Activated T-cell treated with anti-CD3 and anti-CD28 coated beads for 48 hours (primary cell): ENCODE measurements at regions not wholly inside any gene's neighbourhood (a gene's known extent, or its start where the extent isn't known, plus 50 kb on each side); places are given as distances from the start of the nearest gene placed in this dataset.

Experiments used
- DNase-seq: peaks from one replicate; pipeline ENCODE4 v3.0.0-alpha.2; 2020; ENCODE audit warnings: low read depth

DNA sequence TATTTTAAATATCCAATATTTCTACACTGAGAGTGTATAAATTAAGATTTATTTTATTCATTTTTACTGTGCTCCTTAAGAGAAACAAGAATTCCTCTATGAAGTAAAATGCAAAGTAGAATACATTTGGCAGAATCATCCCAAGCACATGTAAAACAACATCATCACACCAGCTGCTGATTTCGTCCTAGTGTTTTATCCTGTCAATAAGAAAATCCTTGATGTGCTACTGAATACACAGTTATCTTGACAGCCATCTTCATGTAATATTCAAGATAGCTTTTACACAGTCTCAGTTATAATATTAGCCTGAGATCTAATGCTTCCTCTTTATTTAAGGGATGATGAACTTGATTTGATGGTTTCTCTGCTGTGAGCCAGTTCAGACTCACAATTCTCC is 282.4 kb downstream of the MZT1 start:
- no peak for DNase-seq

DNA sequence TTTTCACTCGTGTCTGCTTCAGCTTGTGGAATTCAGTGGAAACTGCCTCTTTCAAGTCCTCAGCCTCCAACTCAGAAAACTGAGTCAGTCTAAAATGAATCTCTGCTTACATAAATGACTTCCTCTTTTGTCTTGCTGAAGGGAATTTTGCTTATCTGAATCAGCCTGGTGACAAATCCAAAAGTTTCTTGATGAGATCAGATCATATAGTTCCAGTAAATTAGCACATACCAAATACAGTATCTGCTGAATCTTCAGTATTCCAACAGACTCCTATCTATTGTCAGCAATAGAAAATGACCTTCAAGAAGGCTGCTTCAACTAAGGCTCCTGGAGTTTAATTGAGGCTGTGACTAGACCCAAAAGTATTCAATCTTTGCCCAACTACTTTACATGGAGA is 290.0 kb downstream of the MZT1 start:
- DNase-seq = no peak

DNA sequence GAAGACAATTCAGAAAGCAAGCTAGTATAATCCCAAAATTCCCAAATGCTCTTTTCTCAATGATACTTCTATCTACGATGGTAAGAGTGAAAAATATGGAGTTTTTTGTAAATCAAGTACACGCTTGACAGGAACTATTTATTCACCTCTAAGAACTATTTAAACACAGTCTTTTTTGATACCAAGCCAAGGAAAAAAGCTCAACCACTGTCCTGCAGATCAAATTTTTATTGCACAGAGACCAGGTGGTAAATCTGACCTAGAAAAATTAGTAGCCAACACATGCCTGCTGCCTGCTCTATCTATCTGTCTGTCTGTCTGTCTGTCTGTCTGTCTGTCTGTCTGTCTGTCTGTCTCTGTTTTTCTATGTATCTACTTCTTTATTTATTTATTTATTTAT is 292.2 kb downstream of the MZT1 start:
- DNase-seq = no peak

DNA sequence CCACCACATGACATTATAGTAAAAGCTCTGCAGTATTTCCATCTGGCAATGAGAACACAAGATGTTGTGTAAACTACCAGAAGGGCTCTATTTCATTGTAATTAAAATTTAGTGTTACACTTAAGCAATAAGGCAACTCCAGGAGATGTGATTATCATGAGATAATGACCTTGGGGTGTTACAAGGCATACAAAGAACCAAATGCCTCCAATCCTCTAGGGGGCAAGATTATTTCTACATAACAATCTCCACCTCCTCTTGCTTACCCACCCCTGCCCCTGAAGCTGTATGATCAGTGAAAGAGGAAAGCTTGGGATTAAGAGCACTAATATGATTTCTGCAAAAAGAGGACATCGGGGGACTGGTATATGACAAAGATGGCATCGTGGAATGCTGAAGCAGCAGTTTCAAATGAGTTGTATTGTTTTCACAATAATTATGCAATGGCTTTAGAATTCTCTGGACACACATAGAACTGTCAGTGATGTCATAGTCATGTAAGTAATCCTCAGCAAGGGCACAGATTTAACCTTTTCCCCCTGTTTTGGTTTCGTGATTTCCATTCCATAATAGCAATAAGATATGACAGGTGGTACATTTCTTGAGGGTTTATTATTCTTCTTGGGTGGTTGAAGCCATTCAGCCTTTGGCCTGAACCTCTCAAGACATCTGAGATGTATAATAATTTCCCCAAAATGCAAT is 295.3 kb downstream of the MZT1 start:
- no peak for DNase-seq

DNA sequence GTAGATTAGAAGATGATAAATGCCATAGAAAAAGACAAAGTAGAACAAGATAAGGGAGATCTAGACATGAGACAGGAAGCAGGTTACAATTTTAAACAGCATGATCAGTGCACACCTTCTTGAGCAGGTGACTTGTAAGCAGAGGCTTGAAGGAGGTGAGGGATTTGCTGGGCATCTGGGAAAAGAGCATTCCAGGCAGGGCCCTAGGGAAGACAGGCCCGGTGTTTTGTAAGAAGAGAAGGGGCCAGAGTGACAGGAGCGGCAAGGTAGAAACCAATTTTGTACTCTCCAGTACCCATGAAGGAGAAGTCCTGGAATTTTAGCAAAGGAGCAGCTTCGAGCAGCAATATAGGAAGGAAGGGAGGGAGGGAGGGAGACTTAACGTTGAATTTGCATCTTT is 296.5 kb downstream of the MZT1 start:
- no peak for DNase-seq

DNA sequence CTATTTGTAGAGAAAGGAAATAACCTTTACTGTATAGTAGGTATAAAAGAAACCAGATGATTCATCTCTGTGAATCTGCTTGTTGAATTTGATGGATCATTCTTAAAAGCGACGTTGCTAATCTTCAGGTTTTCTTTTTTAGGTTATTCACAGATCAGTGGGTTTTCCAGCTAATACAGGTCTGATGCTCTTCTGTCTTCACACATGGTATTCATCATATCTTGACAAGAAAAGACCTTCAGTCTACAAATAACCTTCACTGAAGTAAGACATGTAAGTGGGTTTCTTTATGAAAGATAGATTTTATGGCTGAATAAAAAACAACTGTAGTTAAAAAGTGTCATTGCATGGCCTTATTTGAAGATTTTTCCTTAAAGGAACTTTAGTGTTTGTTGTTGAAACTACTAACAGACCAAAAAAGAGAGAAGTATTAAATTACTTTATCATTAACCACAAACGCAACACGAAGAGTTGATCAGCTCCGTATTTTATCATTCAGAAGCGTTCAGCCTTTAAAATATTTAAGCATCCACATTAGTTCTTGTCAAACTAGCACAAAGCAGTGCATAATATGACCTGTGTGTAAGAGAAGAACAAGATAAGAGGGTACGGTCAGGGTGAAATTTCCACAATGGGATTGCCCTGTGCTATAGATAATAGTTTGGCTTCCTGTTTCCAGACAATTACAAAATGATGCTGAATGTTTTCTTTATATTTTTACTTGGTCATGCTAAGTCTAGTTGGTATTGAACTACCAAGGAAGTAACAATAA is 299.5 kb downstream of the MZT1 start:
- no peak for DNase-seq

DNA sequence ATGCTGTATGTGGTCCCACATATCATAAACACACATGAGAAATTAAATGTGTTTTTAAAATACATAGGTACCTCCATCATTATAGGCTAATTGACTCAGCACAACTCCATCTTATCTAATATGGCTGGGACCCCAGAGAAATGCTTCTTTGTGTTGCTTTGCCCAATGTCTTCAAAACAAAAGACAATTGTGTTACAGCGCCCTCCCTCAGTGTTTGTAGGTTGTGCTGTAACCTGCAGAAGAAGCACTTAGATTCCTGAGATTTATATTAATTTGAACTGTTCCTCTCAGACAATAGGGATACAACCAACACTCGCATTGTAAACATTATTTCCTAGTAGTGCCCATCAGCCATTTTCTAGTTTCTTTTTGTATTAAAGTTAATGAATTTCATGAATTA is 303.4 kb downstream of the MZT1 start:
- DNase-seq = no peak

DNA sequence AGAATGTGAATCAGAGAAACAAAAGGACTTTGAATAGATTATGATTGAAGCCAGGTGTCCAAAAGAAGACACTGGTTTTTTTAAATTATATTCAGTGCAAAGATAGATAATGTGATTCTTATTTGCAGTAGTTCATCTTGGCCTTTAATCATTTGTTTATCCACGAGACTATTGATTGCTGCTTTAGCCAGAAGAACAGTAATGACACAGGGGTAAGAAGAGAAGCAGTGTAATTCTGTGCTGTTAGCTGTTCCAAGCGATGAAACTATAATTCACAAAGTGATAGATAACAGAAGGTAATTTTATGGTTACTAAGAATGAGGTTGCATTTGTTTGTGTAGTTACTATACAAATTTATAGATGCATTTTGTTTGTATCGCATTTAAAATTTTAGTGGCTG is 311.6 kb downstream of the MZT1 start:
- DNase-seq = no peak

DNA sequence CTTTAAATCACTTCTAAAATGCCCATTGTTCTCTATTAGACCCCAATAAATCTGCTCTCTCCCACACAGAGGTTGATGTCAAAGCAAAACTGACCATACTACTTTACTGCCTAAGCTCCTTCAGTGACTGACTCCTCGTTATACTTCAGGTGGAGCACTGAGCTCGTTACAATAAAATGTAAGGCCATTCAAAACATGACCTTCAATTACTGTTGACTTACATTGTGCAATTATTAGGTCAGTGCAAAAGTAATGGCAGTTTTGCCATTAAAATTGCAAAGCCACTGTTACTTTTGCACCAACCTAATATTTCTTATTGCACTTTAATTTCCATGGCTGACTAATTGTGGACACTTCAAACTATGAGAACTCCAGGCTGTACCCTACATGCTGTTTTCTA is 314.9 kb downstream of the MZT1 start:
- DNase-seq = no peak

DNA sequence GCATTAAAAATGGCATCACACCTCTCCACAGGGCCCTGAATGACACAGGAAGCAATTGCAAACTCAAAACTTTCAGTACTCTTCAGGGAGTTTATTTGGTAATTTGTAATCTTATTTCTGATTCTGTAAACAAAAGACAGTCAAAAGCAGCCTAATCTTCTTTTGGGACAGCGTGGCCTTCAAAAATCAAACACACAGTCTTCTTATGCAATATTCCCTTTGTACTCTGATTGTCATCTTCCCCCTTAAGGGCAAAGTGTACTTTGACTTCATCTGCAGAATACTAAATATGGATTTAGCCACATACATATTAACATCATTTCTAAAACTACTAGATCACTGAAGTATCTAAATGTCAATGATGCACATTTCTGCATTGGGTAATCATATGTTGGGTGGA is 322.0 kb downstream of the MZT1 start:
- no peak for DNase-seq

DNA sequence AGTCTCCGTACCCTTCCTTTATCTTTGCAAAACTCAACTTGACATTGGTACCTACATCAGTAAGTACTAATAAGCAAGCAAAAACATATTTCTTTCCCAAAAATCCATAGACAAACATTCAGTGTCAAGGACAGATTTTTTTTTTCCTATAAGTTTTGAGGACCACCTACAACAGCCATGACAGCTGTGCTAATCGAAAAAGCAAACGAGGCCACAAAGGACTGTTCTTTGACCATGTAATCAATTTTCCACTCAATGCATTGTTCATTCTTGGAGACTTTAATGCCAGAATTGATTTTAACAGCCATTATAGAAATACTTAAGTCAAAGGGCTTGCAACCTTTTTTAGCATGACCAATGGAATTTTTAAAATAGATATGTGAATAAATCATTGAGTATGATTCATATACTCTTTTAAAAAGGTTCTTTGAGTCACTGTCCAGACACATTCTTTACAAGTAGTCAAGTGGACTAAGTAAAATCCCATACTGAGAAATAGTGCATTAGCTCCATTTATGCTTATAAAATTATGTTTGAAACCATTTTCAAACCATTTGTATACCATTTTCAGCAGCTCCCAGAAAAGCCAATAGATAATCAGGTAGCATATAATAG is 323.9 kb downstream of the MZT1 start:
- no peak for DNase-seq

DNA sequence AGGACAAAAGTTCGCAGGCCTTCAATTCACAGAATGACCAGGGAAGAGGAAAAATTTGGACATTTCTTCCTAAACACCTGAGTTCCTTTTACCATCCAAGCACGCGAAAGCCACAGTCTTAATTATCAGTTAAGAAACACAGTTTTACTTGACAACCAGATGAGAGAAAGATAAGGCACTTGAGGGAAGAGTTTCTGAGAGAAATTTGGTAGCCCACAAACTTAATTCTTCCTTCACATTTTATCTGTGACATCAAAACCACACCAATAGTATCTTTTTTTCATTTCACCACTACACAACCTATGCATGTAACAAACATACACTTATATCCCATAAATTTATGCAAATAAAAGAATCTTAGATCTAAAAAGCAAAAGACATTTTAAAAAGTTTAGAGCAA is 326.6 kb downstream of the MZT1 start:
- DNase-seq = no peak

DNA sequence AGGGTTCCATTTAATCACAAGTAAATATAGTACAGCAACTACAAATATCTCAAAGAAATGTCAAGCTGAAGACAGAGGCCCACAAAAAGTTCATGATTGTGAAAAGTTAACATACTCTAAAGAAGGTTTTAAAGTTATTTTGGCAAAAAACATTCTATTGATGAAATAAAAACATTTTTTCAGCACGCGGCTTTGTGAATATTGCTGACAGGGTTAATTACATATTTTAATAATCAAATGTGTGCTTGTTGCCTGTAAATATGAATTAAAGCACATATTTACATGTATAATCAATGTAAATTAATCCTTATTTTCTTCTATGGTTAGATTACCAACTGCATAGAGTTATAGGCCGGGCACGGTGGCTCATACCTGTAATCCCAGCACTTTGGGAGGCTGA is 328.1 kb downstream of the MZT1 start:
- DNase-seq = no peak

DNA sequence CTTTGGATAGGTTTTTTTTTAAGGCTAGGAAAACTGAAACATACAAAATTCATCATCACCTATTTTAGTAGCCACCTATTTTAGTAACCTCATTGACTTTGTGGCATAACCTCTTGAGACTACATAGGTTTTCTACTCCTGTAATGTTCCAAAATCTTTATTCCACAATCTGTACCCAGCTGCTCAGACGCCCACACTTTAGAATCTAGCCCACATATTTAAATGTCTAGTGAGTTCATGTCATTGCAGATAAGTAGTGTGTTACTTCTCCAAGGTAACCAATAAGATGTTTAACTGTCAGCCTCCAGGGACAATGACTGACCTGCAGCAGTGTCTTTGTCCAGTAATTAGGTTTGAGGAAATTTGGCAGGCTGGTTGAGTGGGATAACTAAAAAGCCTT is 330.2 kb downstream of the MZT1 start:
- DNase-seq = no peak

DNA sequence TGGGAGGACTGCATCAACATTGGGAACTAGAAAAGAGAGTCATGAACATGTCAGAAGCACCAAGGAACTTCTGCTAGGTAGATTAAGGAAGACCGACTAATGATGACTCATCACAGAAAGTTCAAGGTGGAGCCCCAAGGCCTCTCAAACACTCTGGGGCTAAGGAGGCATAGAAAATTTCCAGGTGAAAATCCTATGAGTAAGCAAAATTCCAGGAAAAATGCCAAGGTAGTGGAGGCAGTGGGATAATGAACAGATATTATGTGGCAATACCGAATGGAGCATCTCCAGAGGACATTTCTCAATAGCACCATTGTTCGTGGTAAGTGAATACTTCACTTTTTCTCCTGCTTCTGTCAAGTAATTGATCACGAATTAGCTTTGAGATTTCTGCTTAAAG is 336.5 kb downstream of the MZT1 start:
- no peak for DNase-seq

DNA sequence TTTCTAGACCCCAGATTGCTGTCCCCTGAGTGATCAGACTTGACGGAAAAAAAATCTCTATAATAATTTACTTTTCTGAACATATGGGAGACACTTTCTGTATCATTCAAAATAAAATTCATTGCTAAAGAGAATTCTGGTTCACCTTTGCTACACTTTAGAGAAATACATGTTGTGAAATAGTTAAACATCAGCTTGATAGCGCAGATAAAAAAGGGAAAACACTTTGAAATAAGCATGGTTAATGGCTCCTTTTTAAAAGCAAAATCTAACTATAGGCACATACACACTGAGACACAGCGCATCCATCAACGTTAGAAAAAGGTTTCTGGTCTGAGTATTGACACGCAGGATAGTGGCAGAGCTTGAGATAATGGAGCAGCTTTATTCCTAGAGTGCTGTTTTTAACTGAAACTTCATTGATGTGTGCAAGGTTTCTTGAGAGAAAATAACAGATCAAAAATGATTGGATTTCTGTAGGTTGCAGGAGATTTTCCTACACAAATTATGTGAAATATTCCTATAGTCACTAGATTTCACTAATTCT is 341.2 kb downstream of the MZT1 start:
- DNase-seq = no peak

DNA sequence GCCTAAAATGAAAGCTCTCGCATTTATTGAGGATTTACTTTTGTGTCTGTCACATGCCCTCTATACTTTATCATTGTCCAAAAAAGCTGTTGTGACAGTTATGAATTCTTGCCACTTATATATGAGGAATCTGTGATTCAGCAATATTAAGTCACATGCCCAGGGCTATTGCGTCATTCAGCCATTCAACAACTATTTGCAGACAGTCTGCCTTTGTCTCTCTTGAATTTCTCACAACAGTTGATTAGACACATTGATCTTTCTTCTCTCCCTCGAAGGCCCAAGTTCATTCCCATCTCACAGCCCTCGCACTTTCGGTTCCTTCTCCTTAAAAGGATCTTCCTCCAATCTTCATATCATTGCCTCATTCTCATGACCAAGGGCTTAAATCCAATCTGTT is 342.6 kb downstream of the MZT1 start:
- no peak for DNase-seq

DNA sequence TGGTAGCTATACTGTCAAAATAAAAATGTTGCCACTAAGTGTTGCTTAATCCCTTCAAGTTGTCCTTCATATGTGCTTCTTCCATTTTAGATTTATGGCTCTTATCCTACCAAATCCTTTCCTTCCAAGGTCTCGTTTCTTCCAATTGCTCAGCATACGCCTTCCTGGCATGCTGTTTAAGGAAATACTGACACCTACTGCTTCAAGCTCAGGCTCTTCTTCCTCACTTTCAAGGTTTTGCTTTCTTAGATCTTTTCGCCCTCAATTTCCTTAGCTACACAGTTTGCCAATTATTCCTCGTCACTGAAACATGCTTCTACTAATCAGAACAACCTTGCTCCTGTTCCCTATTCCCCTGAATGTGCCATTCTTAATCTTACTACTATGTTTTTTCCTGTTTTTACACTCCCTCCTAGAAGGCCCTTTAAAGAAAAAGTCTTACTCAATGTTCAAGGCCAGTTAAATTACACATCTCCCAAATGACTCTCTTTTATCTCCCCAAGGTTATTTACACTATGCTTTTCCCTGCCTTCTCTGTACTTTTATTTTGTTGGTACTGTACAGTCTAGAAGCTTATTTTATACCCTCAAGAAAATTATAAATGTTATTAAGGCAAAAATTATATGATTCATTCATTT is 343.1 kb downstream of the MZT1 start:
- no peak for DNase-seq

DNA sequence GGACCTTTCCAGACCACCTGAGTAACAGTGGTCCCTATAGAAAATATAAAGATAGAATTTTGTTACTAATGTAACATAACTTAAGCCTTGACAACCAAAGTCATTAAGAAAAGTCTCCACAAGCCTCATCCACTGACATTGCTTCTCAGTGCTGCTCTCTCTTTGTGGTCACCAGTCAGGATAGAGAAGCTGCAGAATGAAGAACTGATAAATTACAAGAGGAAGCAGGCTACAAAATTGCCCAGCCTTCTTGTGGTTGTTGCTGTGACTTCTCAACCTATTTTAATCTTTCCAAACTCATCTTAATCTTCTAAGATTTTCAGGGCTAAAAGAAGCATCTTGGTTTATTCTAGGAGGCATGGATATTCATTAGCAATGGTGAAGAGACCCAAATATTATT is 343.8 kb downstream of the MZT1 start:
- DNase-seq = no peak

DNA sequence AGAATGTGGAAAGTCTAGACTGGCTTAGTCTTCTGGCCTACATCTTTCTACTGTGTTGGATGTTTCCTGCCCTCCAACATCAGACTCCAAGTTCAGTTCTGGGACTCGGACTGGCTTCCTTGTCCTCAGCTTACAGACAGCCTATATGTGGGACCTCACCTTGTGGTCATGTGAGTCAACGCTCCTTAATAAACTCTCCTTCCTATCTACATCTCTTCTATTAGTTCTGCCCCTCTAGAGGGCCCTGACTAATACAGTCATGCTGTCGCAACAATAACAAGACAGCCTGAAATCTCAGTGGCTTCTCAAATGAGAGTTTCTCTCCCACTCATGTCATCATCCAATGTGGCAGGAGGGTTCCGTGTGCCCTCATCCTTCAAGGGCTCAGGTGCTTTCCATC is 347.8 kb downstream of the MZT1 start:
- DNase-seq = no peak

DNA sequence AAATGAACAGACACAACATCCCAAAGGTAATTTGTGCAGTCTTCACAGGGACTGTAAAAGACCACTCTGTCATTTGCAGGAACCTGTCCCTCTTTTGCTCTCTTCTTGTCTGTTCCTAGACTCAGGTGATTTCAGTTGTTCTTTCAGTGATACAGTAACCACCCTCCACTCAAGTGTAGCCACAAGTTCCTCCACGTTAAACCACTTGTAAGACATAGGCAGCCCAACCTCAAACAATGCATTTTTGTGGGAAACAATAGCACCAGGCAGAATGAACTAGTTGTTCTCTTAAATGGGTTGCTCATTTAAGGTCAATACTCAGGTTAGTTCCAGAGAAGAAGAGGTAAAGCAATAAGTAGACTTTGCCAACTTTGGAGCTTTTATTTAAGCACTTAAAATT is 359.4 kb downstream of the MZT1 start:
- no peak for DNase-seq

DNA sequence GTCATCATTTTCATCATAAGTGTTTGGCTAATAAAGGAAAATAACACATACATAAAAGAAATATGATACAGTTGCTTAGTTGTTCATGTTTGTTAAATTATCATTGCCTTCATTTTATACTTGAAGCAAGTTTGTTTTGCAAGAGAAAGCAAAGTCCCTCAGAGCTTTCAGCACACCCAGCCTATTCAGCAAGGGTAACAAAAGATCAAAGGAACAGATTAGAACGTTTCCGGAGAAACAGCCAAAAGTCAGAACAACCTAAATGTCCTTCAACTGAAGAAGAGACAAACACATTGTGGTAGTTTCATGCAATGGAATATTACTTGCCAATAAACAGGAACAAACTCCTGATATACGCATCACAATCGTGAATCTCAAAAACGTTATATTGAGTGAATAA is 380.7 kb downstream of the MZT1 start:
- no peak for DNase-seq

DNA sequence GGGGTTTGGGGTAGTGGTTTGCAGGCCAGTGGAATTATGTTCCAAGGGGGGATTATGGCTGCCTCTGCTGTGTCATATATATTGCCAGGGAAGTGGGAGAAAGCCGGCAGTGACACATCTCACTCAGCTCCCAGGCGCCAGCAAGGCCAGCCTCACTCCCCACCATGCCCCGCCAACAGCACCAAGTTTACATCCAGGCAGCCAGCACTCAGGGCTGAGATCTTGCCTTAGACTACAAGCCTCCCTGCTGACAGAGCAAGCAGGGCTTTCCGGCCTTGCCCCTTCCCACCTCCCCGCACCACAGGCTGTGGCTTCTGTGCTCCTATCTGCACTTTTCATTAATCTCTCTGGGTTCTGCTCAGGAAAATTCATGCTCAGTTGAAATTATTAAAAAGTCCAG is 385.1 kb downstream of the MZT1 start:
- no peak for DNase-seq
